Stimulated activated CD4-positive, alpha-beta T cell treated with anti-CD3 and anti-CD28 coated beads, Interleukin-15, amount 100 ng/mL, for 48 hours (primary cell): ENCODE measurements at regions not wholly inside any gene's neighbourhood (a gene's known extent, or its start where the extent isn't known, plus 50 kb on each side); places are given as distances from the start of the nearest gene placed in this dataset.

Source experiments
- DNase-seq, 2 donors: peaks; one replicate each; pipeline ENCODE4 v3.0.0-alpha.2; 2020; ENCODE audit warnings: low read depth in 2 of 2

DNA sequence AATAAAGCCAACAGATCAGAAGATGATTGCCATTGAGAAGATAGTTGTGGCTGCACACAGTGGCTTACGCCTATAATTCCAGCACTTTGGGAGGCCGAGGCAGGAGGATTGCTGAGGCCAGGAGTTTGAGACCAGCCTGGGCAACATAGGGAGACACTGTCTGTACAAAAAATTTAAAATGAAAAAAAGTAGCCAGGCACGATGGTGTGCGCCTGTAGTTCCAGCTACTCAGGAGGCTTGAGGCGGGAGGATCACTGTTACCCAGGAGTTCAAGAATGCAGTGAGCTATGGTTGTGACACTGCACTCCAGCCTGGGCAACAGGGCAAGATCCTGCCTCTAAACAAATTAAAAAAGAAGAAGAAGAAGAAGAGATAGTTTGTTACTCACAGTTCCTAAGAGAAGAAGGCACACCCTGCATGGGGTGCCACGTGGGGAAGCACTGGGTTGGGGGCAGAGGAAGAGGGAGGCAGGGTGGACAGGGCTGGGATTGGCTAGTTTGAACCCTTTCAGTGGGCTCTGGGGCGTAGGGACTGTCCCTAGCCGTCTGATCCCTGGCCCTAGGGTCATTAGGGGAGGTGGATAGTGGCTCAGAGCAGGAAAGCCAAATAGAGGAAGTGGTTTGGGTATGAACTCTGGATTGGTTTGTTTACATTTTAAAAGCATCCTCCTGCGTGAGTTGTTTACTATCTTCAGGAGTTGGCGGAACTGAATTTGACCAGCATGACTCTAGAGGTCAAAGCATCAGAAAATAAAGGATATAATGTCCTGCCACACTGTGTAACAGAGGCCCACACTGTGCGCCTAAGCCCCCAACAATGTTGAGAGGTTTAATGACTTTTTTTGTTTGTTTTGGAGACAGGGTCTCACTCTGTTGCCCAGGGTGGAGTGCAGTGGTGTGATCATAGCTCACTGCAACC, 60.5 kb upstream of the MEDAG start:
- DNase-seq: no peak

DNA sequence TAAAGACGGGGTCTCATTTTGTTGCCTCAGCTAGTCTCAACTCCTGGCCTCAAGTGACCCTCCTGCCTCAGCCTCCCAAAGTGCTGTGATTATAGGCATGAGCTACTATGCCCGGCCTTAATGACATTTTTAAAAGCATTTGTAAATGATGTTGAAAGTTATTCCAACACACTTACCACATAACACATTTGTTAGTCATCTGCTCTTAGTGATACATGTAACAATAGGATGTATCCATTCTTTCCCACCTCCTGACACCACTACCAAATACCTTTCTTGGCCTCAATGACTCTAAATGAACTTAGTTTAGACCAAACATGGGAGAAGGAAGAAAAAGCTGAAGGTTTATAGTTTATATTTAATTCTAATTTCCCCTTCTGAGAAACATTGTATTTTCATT, 59.8 kb upstream of the MEDAG start:
- no peak for DNase-seq

DNA sequence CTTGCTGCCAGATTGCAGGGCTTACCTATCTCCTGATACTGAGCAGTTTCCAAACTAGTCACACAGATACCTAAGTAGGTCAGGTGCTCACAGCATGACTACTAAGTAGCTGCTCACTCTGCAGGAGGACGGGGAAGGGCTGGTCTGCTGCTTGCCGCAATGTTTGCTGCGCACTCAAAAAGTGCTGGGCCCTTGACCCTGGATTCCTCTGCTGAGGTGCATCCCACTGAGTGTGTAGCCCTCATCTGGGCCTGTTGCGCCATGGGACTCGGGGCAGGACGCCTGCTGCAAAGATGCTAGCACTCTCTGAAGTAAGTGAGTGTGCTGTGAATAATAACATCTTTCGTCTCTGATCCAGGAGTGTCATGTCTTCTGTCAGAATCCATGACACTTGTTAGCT, 59.2 kb upstream of the MEDAG start:
- no peak for DNase-seq

DNA sequence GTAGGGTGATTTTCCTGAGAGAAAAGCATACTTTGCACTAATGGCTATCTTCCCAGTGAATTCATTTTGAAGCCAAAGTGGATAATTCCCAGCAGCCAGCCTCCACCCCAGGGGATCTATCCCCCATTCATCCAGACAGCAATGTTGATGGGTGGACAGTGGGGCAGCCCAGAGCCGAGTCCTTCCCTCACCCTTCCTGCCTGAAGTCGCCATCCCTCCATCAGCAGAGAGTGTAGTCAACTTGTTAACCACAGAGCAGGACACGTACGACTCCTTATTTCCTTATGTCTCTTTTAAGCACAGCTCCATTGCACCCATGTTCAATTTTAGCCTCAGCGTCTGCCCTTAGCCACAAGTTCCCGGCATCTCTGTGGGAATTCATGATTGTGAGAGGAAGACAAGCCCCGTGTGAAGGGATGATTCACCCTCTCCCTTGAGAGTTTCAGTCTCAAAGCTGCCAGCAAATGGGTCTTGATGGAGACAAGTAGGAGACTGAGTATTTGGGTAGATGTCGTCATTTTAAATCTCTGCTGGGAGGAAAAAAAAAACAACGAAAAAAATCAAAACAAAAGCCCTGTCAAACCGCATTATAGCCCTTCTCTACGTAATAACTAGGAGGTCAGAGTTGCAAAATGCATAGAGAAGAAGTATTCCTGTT, 58.3 kb upstream of the MEDAG start:
- peak in 1 of 2 donors; percentile 6 for DNase-seq

DNA sequence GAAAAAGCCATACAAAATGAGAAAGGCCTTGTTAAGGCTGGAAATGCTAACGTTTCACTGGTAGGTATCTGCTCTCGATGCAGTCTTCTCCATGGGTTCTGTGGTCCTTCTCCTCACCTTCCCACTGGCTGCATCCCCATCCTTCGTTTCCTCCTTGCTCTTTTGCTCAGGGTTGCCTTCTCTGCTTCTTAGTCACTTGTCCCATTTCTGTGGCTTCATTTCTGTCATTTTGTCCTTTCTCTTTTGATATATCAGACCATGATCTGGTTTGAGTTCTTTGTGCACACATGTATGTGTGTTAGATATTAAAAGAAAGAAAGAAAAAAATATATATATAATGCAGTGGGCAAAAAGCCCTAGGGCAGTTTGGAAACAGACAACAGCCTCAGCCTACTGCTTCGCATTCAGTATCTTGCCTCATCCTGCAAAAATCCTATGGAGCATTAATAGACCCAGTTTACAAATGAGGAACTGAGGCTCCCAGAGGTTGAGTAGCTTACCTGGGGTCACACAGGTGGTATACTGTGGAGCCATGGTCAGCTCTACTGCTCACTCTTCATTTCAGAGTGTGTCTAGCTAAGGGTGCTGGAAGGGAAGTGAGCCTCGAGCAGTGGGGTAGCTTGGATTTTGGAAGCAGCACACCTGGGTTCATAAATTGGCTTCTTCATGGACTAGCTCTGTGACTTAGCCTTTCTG, 57.6 kb upstream of the MEDAG start:
- no peak for DNase-seq

DNA sequence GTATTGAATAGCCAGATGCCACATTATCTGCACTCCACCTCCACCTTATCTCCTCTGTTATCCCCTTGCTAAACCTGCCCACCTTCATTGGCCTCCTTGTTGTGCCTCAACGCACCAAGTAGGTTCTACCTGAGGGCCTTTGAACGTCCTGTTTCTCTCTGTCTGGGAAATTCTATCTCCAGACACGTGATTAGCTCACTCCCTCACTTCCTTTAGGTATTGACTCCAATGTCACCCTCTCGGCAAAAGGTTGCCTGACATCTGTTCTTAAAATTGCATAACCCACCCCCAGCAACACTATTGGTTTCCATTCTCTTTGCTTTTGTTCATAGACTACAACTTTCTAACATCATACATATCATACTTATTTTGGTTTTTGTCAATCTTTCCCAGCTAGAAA, 56.5 kb upstream of the MEDAG start:
- DNase-seq: no peak

DNA sequence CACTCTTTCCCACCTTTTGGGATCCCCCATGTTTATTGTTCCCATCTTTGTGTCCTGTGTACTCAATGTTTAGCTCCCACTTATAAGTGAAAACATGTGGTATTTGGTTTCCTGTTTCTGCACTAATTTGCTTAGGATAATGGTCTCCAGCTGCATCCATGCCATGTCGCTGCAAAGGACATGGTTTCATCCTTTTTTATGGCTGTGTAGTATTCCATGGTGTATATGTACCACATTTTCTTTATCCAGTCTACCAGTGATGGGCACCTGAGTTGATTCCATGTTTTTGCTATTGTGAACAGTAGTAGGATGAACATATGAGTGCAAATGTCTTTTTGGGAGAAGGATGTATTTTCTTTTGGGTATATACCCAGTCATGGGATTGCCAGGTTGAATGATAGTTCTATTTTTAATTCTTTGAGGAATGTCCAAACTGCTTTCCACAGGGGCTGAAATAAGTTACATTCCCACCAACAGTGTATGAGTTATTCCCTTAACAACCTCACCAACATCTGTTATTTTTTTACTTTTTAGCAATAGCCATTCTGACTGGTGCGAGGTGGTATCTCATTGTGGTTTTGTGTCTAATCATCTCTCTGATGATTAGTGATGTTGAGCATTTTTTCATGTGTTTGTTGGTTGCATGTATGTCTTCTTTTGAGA, 55.7 kb upstream of the MEDAG start:
- DNase-seq: no peak

DNA sequence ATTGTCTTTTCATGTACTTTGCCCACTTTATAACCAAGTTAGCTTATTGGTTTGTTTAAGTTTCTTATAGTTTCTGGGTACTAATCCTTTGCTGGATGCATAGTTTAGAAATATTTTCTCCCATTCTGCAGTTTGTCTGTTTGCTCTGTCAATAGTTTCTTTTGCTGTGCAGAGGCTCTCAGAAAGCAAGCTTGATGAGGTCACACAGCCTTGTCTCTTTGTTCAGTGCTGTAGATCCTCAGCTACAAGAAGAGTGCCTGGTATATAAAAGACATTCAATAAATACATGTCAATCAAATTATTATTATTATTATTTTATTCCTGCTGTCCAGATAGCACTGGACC, 55.2 kb upstream of the MEDAG start:
- DNase-seq: no peak

DNA sequence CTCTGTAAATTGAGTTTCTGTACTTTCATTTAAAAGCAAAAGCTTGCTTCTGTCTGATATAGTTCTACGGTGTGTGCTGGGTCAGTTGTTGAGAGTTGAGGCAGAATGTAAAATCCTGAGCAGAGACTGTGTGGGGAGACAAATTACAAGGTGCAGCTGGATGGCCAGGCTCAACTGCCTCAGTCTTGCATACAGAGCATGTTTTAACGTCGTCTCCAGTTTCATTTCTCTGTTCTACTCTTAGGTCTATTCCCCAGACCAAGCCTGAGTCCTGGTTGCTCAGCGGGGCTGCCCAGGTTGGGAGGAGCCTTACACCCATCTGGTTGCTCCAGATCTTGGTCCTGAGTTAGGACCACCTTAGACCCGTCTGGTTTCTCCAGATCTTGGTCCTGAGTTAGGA, 54.4 kb upstream of the MEDAG start:
- DNase-seq: no peak

DNA sequence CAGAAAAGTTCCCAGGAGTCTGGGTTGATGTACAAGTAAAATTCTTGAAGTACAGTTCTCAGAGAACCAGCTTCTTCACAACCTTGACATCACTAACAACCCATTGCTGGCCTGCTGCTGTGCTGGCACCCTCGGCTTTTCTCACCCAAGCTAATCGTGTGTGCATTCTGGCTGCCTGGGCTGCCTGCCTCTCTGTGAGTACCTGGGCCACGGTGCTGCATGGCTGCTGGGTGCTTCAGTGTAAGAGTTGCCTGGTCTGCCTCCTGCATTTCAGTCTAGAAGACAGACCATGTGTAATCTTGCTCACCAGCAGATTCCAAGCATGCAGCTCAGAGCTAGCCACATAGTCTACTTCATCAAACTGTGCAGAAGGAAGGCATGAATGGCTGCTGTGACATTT, 50.5 kb upstream of the MEDAG start:
- DNase-seq: no peak

DNA sequence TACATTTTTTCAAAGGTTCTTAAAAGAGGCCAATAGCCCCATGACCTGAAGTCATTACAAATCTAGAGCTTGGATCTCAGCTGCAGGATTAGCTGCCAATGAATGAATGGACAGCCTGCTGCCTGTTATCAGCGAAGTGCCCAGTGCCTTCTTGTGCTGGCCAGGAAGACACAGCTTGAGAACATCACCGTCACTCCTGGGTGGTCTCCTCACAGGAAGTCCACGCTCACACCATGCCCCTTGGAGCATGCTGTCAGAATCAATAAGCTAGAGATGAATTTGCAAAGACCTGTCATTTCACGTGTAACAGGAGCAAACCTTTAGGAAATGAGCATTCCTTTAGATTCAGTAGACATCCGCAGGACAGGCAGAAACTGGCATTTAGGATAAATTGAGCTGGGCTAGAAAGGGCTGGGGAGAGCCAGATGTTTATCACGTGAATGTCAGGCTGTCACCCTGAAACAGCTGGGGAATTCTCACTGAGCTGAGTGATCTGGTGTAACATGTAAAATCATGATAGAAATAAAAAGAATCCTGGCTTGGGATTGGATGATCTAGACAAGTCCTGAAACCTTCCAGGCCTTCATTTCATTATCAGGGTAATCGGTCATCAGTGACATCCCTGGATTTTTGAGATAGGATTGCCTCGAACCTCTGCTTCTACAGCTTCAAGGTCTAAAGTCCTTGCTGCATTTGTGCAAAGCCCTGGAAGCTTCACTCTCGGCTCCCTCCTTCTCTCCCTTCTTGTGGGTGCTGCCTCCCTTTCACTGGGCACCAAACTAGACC, 49.9 kb upstream of the MEDAG start:
- no peak for DNase-seq
